Karpas-422 (cell line): ENCODE measurements at regions not wholly inside any gene's neighbourhood (a gene's known extent, or its start where the extent isn't known, plus 50 kb on each side); places are given as distances from the start of the nearest gene placed in this dataset.

Experiments
- DNase-seq: peaks from one replicate; pipeline ENCODE4 v3.0.0-alpha.2; 2015
- H2AFZ ChIP-seq: fragments of 200-600 bp; sonication (generic); 2 replicates; pipeline ENCODE4 v1.6.1; 2014; ENCODE audit warnings: antibody characterized with exemption, low read length, mixed read lengths
- H3K27ac ChIP-seq: fragments of 200-600 bp; sonication (generic); 2 replicates; pipeline ENCODE4 v1.5.1; 2014; ENCODE audit warnings: mild to moderate bottlenecking, low read length, moderate library complexity
- H3K27me3 ChIP-seq: fragments of 200-600 bp; sonication (generic); 2 replicates; pipeline ENCODE4 v1.6.1; 2014; ENCODE audit warnings: low read length, mixed read lengths
- H3K36me3 ChIP-seq: fragments of 200-600 bp; sonication (generic); 2 replicates; pipeline ENCODE4 v1.6.1; 2014; ENCODE audit warnings: low read length, mixed read lengths; ENCODE audit not compliant: insufficient read depth
- H3K4me1 ChIP-seq: fragments of 200-600 bp; sonication (generic); 2 replicates; pipeline ENCODE4 v1.6.1; 2014; ENCODE audit warnings: mild to moderate bottlenecking, low read length, mixed read lengths
- H3K4me2 ChIP-seq: fragments of 200-600 bp; sonication (generic); 2 replicates; pipeline ENCODE4 v1.6.1; 2014; ENCODE audit warnings: low read length, low read depth, mild to moderate bottlenecking; ENCODE audit not compliant: poor library complexity, severe bottlenecking
- H3K4me3 ChIP-seq: fragments of 200-600 bp; sonication (generic); 2 replicates; pipeline ENCODE4 v1.5.1; 2014; ENCODE audit warnings: mild to moderate bottlenecking, antibody characterized with exemption, low read length, mixed read lengths
- H3K79me2 ChIP-seq: fragments of 200-600 bp; sonication (generic); 2 replicates; pipeline ENCODE4 v1.6.1; 2014; ENCODE audit warnings: mild to moderate bottlenecking, low read length, mixed read lengths
- H3K9ac ChIP-seq: fragments of 200-600 bp; sonication (generic); 2 replicates; pipeline ENCODE4 v1.6.0; 2014; ENCODE audit warnings: low read length
- H3K9me2 ChIP-seq: fragments of 200-600 bp; sonication (generic), shearing (Covaris generic); replicated peaks from 2 replicates; pipeline ENCODE4 v1.6.0; 2014; ENCODE audit warnings: mild to moderate bottlenecking, low read length, moderate library complexity; ENCODE audit not compliant: insufficient read depth
- H3K9me3 ChIP-seq: fragments of 300-700, 200-600 bp; sonication (generic); 2 replicates; pipeline ENCODE4 v1.6.1; 2014; ENCODE audit warnings: low read length, mixed read lengths
- H4K20me1 ChIP-seq: fragments of 200-600 bp; sonication (generic); 2 replicates; pipeline ENCODE4 v1.6.1; 2014; ENCODE audit warnings: mild to moderate bottlenecking, antibody characterized with exemption, low read length, low read depth; ENCODE audit not compliant: insufficient read depth

GRCh38 chr13:53198017-53198416 is 169.4 kb downstream of the OLFM4 start:
- DNase-seq = peak; percentile 49
- no peaks in the 10 kb centered on the region for H3K36me3 ChIP-seq
- no peak overlapping the region for H3K4me3 ChIP-seq
- H3K79me2 ChIP-seq = no peaks in the 10 kb centered on the region
- H3K9me3 ChIP-seq = no peaks in the 10 kb centered on the region
- no peaks in the 10 kb centered on the region for H4K20me1 ChIP-seq
- no peak overlapping the region for H3K27ac ChIP-seq
- H3K27me3 ChIP-seq = no peaks in the 10 kb centered on the region
- H2AFZ ChIP-seq = no peak overlapping the region
- H3K4me1 ChIP-seq = no peaks in the 10 kb centered on the region
- H3K4me2 ChIP-seq = no peak overlapping the region
- H3K9ac ChIP-seq = no peak overlapping the region
- no peaks in the 10 kb centered on the region for H3K9me2 ChIP-seq

GRCh38 chr13:53198736-53199135 is 170.1 kb downstream of the OLFM4 start:
- DNase-seq = no peak

GRCh38 chr13:53200075-53200474 is 171.5 kb downstream of the OLFM4 start:
- H3K27ac ChIP-seq = no peak overlapping the region
- DNase-seq = no peak
- no peak overlapping the region for H3K4me2 ChIP-seq
- no peak overlapping the region for H3K4me3 ChIP-seq
- no peaks in the 10 kb centered on the region for H3K4me1 ChIP-seq
- no peaks in the 10 kb centered on the region for H4K20me1 ChIP-seq
- H3K79me2 ChIP-seq = no peaks in the 10 kb centered on the region
- H3K9me2 ChIP-seq = no peaks in the 10 kb centered on the region
- H3K27me3 ChIP-seq = no peaks in the 10 kb centered on the region
- H3K9ac ChIP-seq = no peak overlapping the region
- H3K9me3 ChIP-seq = no peaks in the 10 kb centered on the region
- H2AFZ ChIP-seq = no peak overlapping the region
- no peaks in the 10 kb centered on the region for H3K36me3 ChIP-seq

More at GRCh38 chr13:53198736-53199135, 170.1 kb downstream of the OLFM4 start:
- no peaks in the 10 kb centered on the region for H3K9me2 ChIP-seq
- no peak overlapping the region for H3K4me2 ChIP-seq
- H3K79me2 ChIP-seq = no peaks in the 10 kb centered on the region
- no peaks in the 10 kb centered on the region for H3K9me3 ChIP-seq
- H3K4me3 ChIP-seq = no peak overlapping the region
- no peaks in the 10 kb centered on the region for H3K27me3 ChIP-seq
- no peaks in the 10 kb centered on the region for H3K4me1 ChIP-seq
- H3K9ac ChIP-seq = no peak overlapping the region
- no peak overlapping the region for H3K27ac ChIP-seq
- H2AFZ ChIP-seq = no peak overlapping the region
- no peaks in the 10 kb centered on the region for H4K20me1 ChIP-seq
- no peaks in the 10 kb centered on the region for H3K36me3 ChIP-seq

- Histone ChIP-seq H3K4me3 (no peak overlapping the region), H3K27ac (no peak overlapping the region), H4K20me1 (no peaks in the 10 kb centered on the region), H3K4me2 (no peak overlapping the region), H3K9ac (no peak overlapping the region), H3K36me3 (no peaks in the 10 kb centered on the region), H2AFZ (no peak overlapping the region), H3K4me1 (no peaks in the 10 kb centered on the region), H3K79me2 (no peaks in the 10 kb centered on the region), H3K27me3 (no peaks in the 10 kb centered on the region), H3K9me2 (no peaks in the 10 kb centered on the region), H3K9me3 (no peaks in the 10 kb centered on the region)
- no peak for DNase-seq
These were observed 172.2 kb downstream of the OLFM4 start for GRCh38 chr13:53200498-53201453.

GRCh38 chr13:53201454-53202225 is 173.0 kb downstream of the OLFM4 start:
- no peak overlapping the region for H2AFZ ChIP-seq
- H3K9me3 ChIP-seq = no peaks in the 10 kb centered on the region
- no peak overlapping the region for H3K4me3 ChIP-seq
- no peaks in the 10 kb centered on the region for H3K79me2 ChIP-seq
- no peak for DNase-seq
- no peak overlapping the region for H3K27ac ChIP-seq
- no peaks in the 10 kb centered on the region for H3K4me1 ChIP-seq
- H3K9me2 ChIP-seq = no peaks in the 10 kb centered on the region
- no peaks in the 10 kb centered on the region for H4K20me1 ChIP-seq
- H3K9ac ChIP-seq = no peak overlapping the region
- no peaks in the 10 kb centered on the region for H3K36me3 ChIP-seq
- no peaks in the 10 kb centered on the region for H3K27me3 ChIP-seq
- H3K4me2 ChIP-seq = no peak overlapping the region

GRCh38 chr13:53204598-53204997 is 176.0 kb downstream of the OLFM4 start:
- Histone ChIP-seq H3K79me2 (no peaks in the 10 kb centered on the region), H3K4me3 (no peak overlapping the region), H3K27me3 (no peaks in the 10 kb centered on the region), H3K9me2 (no peaks in the 10 kb centered on the region), H3K9me3 (no peaks in the 10 kb centered on the region), H3K4me1 (no peaks in the 10 kb centered on the region), H3K27ac (no peak overlapping the region), H2AFZ (no peak overlapping the region), H3K36me3 (no peaks in the 10 kb centered on the region), H3K9ac (no peak overlapping the region), H3K4me2 (no peak overlapping the region), H4K20me1 (no peaks in the 10 kb centered on the region)
- no peak for DNase-seq

- no peaks in the 10 kb centered on the region for H3K36me3 ChIP-seq
- H3K9me3 ChIP-seq = no peaks in the 10 kb centered on the region
- H3K9me2 ChIP-seq = no peaks in the 10 kb centered on the region
- H2AFZ ChIP-seq = no peak overlapping the region
- H3K4me2 ChIP-seq = no peak overlapping the region
- H3K4me1 ChIP-seq = no peaks in the 10 kb centered on the region
- H3K4me3 ChIP-seq = no peak overlapping the region
- H3K27ac ChIP-seq = no peak overlapping the region
- H3K27me3 ChIP-seq = no peaks in the 10 kb centered on the region
- H3K9ac ChIP-seq = no peak overlapping the region
- DNase-seq = peak; percentile 66
- H4K20me1 ChIP-seq = no peaks in the 10 kb centered on the region
- no peaks in the 10 kb centered on the region for H3K79me2 ChIP-seq
These were observed 177.8 kb downstream of the OLFM4 start for GRCh38 chr13:53206455-53206854.

- Histone ChIP-seq H2AFZ (no peak overlapping the region), H4K20me1 (no peaks in the 10 kb centered on the region), H3K36me3 (no peaks in the 10 kb centered on the region), H3K9ac (no peak overlapping the region), H3K9me3 (no peaks in the 10 kb centered on the region), H3K79me2 (no peaks in the 10 kb centered on the region), H3K27me3 (no peaks in the 10 kb centered on the region), H3K4me3 (no peak overlapping the region), H3K9me2 (no peaks in the 10 kb centered on the region), H3K4me1 (no peaks in the 10 kb centered on the region), H3K4me2 (no peak overlapping the region), H3K27ac (no peak overlapping the region)
- DNase-seq = no peak
These were observed 178.9 kb downstream of the OLFM4 start for GRCh38 chr13:53207556-53207955.
